BJ (cell line): ENCODE measurements at regions not wholly inside any gene's neighbourhood (a gene's known extent, or its start where the extent isn't known, plus 50 kb on each side); places are given as distances from the start of the nearest gene placed in this dataset.

Experiments
- CTCF ChIA-PET: fragments of 350-600 bp; formaldehyde crosslinking; extraction: SDS; loops from one replicate; lab custom pipeline; 2021; ENCODE audit warnings: antibody characterized with exemption, inconsistent platforms; lab: Yijun Ruan, JAX
- POLR2A ChIA-PET: fragments of 300-600 bp; sonication (Branson Sonifier 250); formaldehyde crosslinking; extraction: SDS; loops from one replicate; lab custom pipeline; 2021; ENCODE audit warnings: antibody characterized with exemption; lab: Charles Lee
- DNase-seq: peaks from one replicate; pipeline ENCODE4 v3.0.0-alpha.2; 2011; ENCODE audit warnings: low read depth
- H3K27me3 ChIP-seq: 2 replicates; pipeline ENCODE4 v1.6.0; 2011; ENCODE audit warnings: low read length; ENCODE audit not compliant: control insufficient read depth, insufficient read depth
- H3K36me3 ChIP-seq: 2 replicates; pipeline ENCODE4 v1.5.1; 2011; ENCODE audit warnings: low read length; ENCODE audit not compliant: control insufficient read depth, insufficient read depth
- H3K4me3 ChIP-seq: 2 replicates; pipeline ENCODE4 v1.5.1; 2011; ENCODE audit warnings: low read depth, mild to moderate bottlenecking, control low read depth, low read length
- CTCF ChIP-seq: IDR thresholded peaks from 2 replicates; pipeline ENCODE4 v1.5.1; 2011; ENCODE audit warnings: low read depth, mild to moderate bottlenecking, control low read depth, inconsistent platforms, low read length, moderate library complexity; ENCODE audit not compliant: insufficient read depth

- Histone ChIP-seq H3K27me3 (no peaks in the 10 kb centered on the region), H3K4me3 (no peak overlapping the region), H3K36me3 (no peaks in the 10 kb centered on the region)
- ChIA-PET POLR2A (no interaction called here), CTCF (interaction anchor here (2.8 kb wide), 1 partner anchor 11 kb away, joined by 10 read pairs; no protein-coding TSS in a partner anchor)
- no peak for TF ChIP-seq CTCF
- no peak for DNase-seq
Measured at GRCh38 chr21:17044696-17045095, 468.1 kb upstream of the CXADR start.

GRCh38 chr21:17045214-17045853, 467.5 kb upstream of the CXADR start:
- POLR2A ChIA-PET = no interaction called here
- no peaks in the 10 kb centered on the region for H3K27me3 ChIP-seq
- peak; percentile 57 for TF ChIP-seq CTCF
- no peak overlapping the region for H3K4me3 ChIP-seq
- CTCF ChIA-PET = interaction anchor here (0.6 to 2.8 kb wide), 4 partner anchors 11 to 563 kb away, joined by 3 to 10 read pairs (median 3); no protein-coding TSS in a partner anchor
- H3K36me3 ChIP-seq = no peaks in the 10 kb centered on the region
- DNase-seq = no peak

- Histone ChIP-seq H3K27me3 (no peaks in the 10 kb centered on the region), H3K36me3 (no peaks in the 10 kb centered on the region), H3K4me3 (no peak overlapping the region)
- DNase-seq = no peak
- ChIA-PET POLR2A (no interaction called here), CTCF (no interaction called here)
- TF ChIP-seq CTCF = no peak
Measured at GRCh38 chr21:17048974-17049373, 463.9 kb upstream of the CXADR start.

GRCh38 chr21:17050156-17050555, 462.7 kb upstream of the CXADR start:
- Histone ChIP-seq H3K27me3 (no peaks in the 10 kb centered on the region), H3K36me3 (no peaks in the 10 kb centered on the region), H3K4me3 (no peak overlapping the region)
- ChIA-PET POLR2A (interaction anchor here (0.6 kb wide), 1 partner anchor 17 kb away, joined by 3 read pairs; no protein-coding TSS in a partner anchor), CTCF (interaction anchor here (0.7 kb wide), 1 partner anchor 24 kb away, joined by 3 read pairs; no protein-coding TSS in a partner anchor)
- no peak for DNase-seq
- no peak for TF ChIP-seq CTCF

- TF ChIP-seq CTCF = no peak
- no peaks in the 10 kb centered on the region for H3K36me3 ChIP-seq
- H3K27me3 ChIP-seq = no peaks in the 10 kb centered on the region
- H3K4me3 ChIP-seq = no peak overlapping the region
- no peak for DNase-seq
- POLR2A ChIA-PET = no interaction called here
- CTCF ChIA-PET = interaction anchor here (0.7 kb wide), 1 partner anchor 13 kb away, joined by 3 read pairs; no protein-coding TSS in a partner anchor
Measured at GRCh38 chr21:17050646-17051045, 462.2 kb upstream of the CXADR start.
